ENCODE measurements at regions not wholly inside any gene's neighbourhood (a gene's known extent, or its start where the extent isn't known, plus 50 kb on each side); places are given as distances from the start of the nearest gene placed in this dataset.

GRCh38 chr14:27917896-27918295, 848.7 kb upstream of the FOXG1 start:
- TF ChIP-seq CTCF (conservative IDR thresholded peaks at IDR 0.05; ENCODE audit: low read depth, low read length) (no peak), CEBPB (IDR thresholded peaks at IDR 0.05; ENCODE audit: low read depth, low read length) (no peak), POLR2A (IDR thresholded peaks at IDR 0.05; ENCODE audit: low read depth, low read length) (no peak), NFE2L2 (IDR thresholded peaks at IDR 0.05; ENCODE audit: low read depth, low read length) (no peak), ELK1 (IDR thresholded peaks at IDR 0.05; ENCODE audit: borderline replicate concordance, low read depth, low read length) (no peak), MAFK (IDR thresholded peaks at IDR 0.05; ENCODE audit: low read depth, low read length) (no peak), MXI1 (IDR thresholded peaks at IDR 0.05; ENCODE audit: borderline replicate concordance, low read depth, low read length) (no peak), FOS (IDR thresholded peaks at IDR 0.05; ENCODE audit: low read depth, low read length) (no peak), USF2 (IDR thresholded peaks at IDR 0.05; ENCODE audit: low read depth, low read length) (no peak), RCOR1 (IDR thresholded peaks at IDR 0.05; ENCODE audit: insufficient replicate concordance, low read length) (no peak), RAD21 (IDR thresholded peaks at IDR 0.05; ENCODE audit: low read length) (no peak), CHD1 (IDR thresholded peaks at IDR 0.05; ENCODE audit: low read depth, low read length) (no peak), BHLHE40 (IDR thresholded peaks at IDR 0.05; ENCODE audit: low read depth, low read length) (no peak)

Data from IMR-90 (cell line).